GM12801 (cell line): ENCODE measurements at regions not wholly inside any gene's neighbourhood (a gene's known extent, or its start where the extent isn't known, plus 50 kb on each side); places are given as distances from the start of the nearest gene placed in this dataset.

Source experiments
- CTCF ChIP-seq: IDR thresholded peaks from one replicate; pipeline ENCODE4 v1.5.1; 2011; ENCODE audit warnings: control low read depth; ENCODE audit not compliant: insufficient read length; ENCODE audit errors: extremely low read depth

- TF ChIP-seq CTCF, result no peak
These were observed 213.0 kb upstream of the FAM83B start for GRCh38 chr6:54633601-54634000.

- no peak for TF ChIP-seq CTCF
These were observed 205.7 kb upstream of the FAM83B start for GRCh38 chr6:54640911-54641310.

GRCh38 chr6:54646069-54646950 lies 200.3 kb upstream of the FAM83B start:
- no peak for TF ChIP-seq CTCF

GRCh38 chr6:54646951-54647664 lies 199.5 kb upstream of the FAM83B start:
- no peak for TF ChIP-seq CTCF

- TF ChIP-seq CTCF, result no peak
These were observed 192.2 kb upstream of the FAM83B start for GRCh38 chr6:54654381-54654780.

- no peak for TF ChIP-seq CTCF
These were observed 191.4 kb upstream of the FAM83B start for GRCh38 chr6:54655162-54655561.

- no peak for TF ChIP-seq CTCF
These were observed 181.3 kb upstream of the FAM83B start for GRCh38 chr6:54665278-54665677.
